D721Med (cell line): ENCODE measurements at regions not wholly inside any gene's neighbourhood (a gene's known extent, or its start where the extent isn't known, plus 50 kb on each side); places are given as distances from the start of the nearest gene placed in this dataset.
"Not testable (repeated sequence)": the region's sequence is repeated elsewhere in the genome, so short reads cannot be mapped to it uniquely, and the experiment has no call there.

Experiments used
- DNase-seq: peaks from one replicate; pipeline ENCODE4 v3.0.0; 2011; ENCODE audit warnings: low spot score; ENCODE audit not compliant: insufficient read length
- FAIRE-seq: peaks from 2 replicates; lab custom pipeline; 2011; peaks lifted over from hg19 to GRCh38; lab: Jason Lieb, UNC
- TF ChIP-seq, protein P1 (sequence below): IDR thresholded peaks from 2 replicates; pipeline ENCODE4 v1.5.1; 2012; ENCODE audit warnings: mild to moderate bottlenecking, control low read depth; ENCODE audit not compliant: insufficient read depth; ENCODE audit errors: missing control alignments

GRCh38 chr3:67946436-67946835, 292.0 kb upstream of the SUCLG2 start:
- TF ChIP-seq, protein P1, sequence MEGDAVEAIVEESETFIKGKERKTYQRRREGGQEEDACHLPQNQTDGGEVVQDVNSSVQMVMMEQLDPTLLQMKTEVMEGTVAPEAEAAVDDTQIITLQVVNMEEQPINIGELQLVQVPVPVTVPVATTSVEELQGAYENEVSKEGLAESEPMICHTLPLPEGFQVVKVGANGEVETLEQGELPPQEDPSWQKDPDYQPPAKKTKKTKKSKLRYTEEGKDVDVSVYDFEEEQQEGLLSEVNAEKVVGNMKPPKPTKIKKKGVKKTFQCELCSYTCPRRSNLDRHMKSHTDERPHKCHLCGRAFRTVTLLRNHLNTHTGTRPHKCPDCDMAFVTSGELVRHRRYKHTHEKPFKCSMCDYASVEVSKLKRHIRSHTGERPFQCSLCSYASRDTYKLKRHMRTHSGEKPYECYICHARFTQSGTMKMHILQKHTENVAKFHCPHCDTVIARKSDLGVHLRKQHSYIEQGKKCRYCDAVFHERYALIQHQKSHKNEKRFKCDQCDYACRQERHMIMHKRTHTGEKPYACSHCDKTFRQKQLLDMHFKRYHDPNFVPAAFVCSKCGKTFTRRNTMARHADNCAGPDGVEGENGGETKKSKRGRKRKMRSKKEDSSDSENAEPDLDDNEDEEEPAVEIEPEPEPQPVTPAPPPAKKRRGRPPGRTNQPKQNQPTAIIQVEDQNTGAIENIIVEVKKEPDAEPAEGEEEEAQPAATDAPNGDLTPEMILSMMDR, result no peak
- FAIRE-seq (no peak), DNase-seq (no peak)

DNA sequence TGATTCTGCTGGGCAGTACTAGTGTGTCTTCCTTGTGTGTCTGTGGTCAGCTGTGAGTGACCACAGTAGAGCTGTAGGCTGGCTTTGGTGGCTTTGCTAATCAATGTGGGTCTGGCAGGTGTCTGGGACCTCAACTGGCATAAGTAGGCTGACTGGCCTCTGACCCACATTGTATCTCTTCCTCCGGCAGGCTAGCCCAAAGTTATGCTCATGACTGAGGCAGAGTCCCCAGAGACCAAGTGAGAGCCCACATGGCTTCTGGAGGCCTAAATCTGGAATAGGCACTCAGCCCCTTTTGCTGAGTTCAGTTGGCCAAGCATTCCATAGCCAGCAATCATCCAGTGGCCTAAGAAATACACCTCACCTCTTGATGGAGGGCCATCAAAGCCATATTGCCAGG, 289.1 kb upstream of the SUCLG2 start:
- FAIRE-seq, result no peak
- DNase-seq, result no peak
- TF ChIP-seq, protein P1, result no peak

GRCh38 chr3:67941433-67942030, 287.1 kb upstream of the SUCLG2 start:
- no peak for FAIRE-seq
- TF ChIP-seq, protein P1, result no peak
- no peak for DNase-seq

DNA sequence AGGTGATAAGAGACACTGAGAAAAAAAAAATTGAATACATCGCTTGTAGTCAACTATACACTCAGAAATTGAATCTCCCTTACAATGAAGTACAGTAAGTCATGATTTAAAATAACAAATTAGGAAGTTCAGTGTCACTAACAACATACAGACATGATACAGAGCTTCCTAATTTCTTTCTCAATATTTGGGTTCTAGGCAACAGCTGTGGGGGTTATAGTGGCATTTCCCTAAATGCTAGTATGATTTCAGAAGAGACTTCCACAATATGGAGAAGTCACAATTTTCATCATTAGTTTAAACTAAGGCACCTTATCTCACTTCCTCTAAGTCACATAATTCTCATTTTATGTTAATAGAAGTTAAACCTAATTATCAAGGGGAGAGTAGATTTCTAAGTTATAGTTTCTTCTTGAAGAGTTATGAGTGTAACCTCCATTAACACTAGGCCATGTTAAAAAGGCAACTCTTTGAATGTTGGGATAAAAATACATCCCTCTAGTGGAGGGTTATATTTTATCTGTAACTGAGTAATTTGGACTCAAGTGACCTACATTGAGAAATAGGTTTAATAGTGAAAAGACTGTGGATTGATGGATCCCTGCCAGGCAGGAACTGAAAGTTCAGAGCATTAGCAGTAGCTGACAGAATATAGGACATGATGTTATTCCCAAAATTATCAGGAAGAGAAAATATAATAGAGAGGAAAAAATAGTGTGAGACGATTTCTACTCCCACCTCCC, 286.0 kb upstream of the SUCLG2 start:
- no peak for DNase-seq
- FAIRE-seq, result no peak
- TF ChIP-seq, protein P1, result no peak

GRCh38 chr3:67937498-67938118, 283.2 kb upstream of the SUCLG2 start:
- no peak for DNase-seq
- no peak for FAIRE-seq
- TF ChIP-seq, protein P1, result no peak

DNA sequence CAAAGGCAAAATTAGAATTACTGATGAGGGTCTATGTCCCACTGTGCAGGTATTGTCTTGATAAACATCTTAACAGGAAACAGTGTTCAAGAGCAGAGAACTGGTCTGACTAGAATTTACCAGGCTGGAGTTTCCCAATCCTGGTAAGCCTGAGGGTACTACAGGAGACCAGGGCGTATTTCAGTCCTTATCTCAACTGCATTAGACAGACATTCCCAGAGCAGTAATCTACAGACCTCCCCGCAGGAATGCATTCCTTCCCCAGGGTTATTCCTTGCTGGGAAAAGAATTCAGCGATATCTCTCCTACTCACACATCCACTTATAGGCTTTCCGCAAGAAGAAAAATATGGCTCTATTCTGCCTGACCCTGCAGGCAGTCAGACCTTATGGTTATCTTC, 276.0 kb upstream of the SUCLG2 start:
- not testable (repeated sequence) for FAIRE-seq, DNase-seq

DNA sequence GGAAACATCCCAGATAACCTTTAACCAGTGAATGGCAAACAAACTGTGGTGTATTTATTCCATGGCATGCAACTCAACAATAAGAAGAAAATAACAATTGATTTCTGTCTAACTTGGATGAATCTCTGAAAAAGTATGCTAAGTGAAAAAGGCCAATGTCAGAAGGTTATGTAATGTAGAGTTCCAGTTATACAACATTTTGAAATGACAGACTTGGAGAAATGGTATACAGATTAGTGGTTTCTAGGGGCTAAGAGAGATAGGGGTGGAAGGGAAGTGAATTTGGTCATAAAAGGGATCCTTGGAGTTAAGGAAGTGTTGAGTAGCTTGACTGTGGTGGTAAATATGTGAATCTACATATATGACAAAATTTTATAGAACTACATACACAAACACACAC, 269.4 kb upstream of the SUCLG2 start:
- DNase-seq (no peak), FAIRE-seq (no peak)
- TF ChIP-seq, protein P1, result no peak
